Bronchial epithelial cell (primary cell): ENCODE measurements at regions not wholly inside any gene's neighbourhood (a gene's known extent, or its start where the extent isn't known, plus 50 kb on each side); places are given as distances from the start of the nearest gene placed in this dataset.
A peak's percentile ranks its signal among the peaks of the same experiment; 100 is the strongest.

Source experiments
- DNase-seq: peaks from one replicate; pipeline ENCODE4 v3.0.0-alpha.2; 2010; ENCODE audit warnings: low read depth
- FAIRE-seq: peaks from 2 replicates; lab custom pipeline; 2011; peaks lifted over from hg19 to GRCh38; lab: Jason Lieb, UNC
- H3K27me3 ChIP-seq: 2 replicates; pipeline ENCODE4 v1.5.1; 2011; ENCODE audit warnings: low read length; ENCODE audit not compliant: control insufficient read depth, insufficient read depth
- H3K36me3 ChIP-seq: 2 replicates; pipeline ENCODE4 v1.5.1; 2011; ENCODE audit warnings: low read length; ENCODE audit not compliant: control insufficient read depth, insufficient read depth
- H3K4me3 ChIP-seq: 2 replicates; pipeline ENCODE4 v1.5.1; 2011; ENCODE audit warnings: mild to moderate bottlenecking, low read depth, low read length, control low read depth
- TF ChIP-seq, protein P1 (sequence below): IDR thresholded peaks from 2 replicates; pipeline ENCODE4 v1.5.1; 2011; ENCODE audit warnings: mild to moderate bottlenecking, moderate library complexity, low read length, control low read depth, inconsistent platforms; ENCODE audit not compliant: insufficient read depth, severe bottlenecking

DNA sequence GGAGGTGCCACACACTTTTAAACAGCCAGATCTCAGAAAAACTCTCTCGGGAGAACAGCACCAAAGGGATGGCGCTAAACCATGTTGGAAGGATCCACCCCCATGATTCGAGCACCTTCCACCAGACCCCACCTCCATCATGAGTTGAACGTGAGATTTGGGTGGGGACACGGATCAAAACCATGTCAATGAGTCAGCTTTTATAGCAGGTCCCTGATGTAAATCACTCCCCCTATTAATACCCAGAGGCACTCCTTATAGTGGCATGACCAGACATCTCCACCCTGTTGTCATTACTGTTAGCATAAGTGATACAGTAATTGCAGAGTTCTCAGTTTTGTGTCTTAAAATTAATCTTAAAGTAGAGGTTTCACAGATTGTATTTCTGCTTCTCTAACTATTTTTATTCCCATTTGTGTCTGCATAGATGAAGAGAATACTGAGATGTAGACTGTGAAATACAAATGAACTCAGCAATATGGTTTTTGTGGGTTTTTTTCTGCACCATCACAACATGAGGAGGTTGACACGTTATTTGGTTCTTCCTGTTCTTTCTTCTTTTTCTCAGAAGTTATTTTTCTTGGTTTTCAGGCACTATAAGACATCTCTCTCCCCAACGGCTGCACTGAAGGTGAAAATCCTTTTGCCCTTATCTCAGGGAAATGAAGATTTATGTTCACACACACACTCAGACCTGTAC, 218.2 kb downstream of the ARL4C start:
- TF ChIP-seq, protein P1, sequence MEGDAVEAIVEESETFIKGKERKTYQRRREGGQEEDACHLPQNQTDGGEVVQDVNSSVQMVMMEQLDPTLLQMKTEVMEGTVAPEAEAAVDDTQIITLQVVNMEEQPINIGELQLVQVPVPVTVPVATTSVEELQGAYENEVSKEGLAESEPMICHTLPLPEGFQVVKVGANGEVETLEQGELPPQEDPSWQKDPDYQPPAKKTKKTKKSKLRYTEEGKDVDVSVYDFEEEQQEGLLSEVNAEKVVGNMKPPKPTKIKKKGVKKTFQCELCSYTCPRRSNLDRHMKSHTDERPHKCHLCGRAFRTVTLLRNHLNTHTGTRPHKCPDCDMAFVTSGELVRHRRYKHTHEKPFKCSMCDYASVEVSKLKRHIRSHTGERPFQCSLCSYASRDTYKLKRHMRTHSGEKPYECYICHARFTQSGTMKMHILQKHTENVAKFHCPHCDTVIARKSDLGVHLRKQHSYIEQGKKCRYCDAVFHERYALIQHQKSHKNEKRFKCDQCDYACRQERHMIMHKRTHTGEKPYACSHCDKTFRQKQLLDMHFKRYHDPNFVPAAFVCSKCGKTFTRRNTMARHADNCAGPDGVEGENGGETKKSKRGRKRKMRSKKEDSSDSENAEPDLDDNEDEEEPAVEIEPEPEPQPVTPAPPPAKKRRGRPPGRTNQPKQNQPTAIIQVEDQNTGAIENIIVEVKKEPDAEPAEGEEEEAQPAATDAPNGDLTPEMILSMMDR = no peak
- DNase-seq = no peak
- FAIRE-seq = no peak
- no peaks in the 10 kb centered on the region for H3K27me3 ChIP-seq
- H3K36me3 ChIP-seq = no peaks in the 10 kb centered on the region
- no peak overlapping the region for H3K4me3 ChIP-seq

DNA sequence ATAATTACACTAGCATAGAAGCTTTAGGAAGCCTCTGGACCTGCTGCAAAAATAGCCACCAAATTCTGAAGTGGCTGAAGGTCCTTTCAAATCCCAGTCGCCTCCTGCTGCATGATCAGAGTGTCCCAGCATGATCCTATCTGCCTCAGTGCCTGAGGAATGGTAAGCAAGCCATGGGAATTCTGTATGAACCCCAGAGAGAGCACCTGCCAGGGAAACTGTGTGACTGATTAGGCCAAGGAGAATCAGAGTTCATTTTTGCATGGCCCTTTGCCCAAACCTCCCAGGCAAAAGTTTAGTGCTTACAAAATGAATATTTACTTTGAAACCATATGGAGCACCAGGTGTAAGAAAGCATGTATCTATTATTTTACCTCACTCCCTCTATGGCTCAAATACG, 221.4 kb downstream of the ARL4C start:
- H3K36me3 ChIP-seq = no peaks in the 10 kb centered on the region
- DNase-seq = no peak
- no peaks in the 10 kb centered on the region for H3K27me3 ChIP-seq
- FAIRE-seq = no peak
- no peak overlapping the region for H3K4me3 ChIP-seq
- TF ChIP-seq, protein P1 = no peak

DNA sequence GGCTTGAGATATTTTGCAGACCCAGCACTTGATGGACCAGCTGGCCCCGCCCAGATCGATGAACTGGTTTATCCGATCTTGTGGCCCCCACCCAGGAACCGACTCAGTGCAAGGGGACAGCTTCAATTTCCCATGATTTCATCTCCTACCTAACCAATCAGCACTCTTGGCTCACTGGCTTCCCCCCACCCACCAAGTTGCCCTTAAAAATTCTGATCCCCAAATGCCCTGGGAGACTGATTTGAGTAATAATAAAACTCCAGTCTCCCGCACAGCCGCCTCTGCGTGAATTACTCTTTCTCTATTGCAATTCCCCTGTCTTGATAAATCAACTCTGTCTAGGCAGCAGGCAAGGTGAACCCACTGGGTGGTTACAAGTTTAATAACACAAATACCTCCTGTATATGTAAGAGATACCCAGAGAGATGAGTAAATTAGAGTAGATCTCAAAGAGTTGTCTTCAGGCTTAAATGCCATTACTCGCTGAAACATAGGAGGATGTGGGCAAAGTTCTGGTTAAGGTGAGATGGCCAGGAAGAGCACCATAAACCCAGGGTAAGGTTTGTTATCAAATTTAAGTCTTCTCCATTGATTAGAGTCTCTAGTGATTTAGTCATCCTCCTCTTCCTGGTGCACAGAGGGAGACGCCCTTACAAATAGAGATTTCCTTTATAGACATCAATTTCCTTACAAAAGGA, 222.8 kb downstream of the ARL4C start:
- TF ChIP-seq, protein P1 = no peak
- Histone ChIP-seq H3K4me3 (no peak overlapping the region), H3K36me3 (no peaks in the 10 kb centered on the region), H3K27me3 (no peaks in the 10 kb centered on the region)
- DNase-seq = no peak
- FAIRE-seq = no peak

DNA sequence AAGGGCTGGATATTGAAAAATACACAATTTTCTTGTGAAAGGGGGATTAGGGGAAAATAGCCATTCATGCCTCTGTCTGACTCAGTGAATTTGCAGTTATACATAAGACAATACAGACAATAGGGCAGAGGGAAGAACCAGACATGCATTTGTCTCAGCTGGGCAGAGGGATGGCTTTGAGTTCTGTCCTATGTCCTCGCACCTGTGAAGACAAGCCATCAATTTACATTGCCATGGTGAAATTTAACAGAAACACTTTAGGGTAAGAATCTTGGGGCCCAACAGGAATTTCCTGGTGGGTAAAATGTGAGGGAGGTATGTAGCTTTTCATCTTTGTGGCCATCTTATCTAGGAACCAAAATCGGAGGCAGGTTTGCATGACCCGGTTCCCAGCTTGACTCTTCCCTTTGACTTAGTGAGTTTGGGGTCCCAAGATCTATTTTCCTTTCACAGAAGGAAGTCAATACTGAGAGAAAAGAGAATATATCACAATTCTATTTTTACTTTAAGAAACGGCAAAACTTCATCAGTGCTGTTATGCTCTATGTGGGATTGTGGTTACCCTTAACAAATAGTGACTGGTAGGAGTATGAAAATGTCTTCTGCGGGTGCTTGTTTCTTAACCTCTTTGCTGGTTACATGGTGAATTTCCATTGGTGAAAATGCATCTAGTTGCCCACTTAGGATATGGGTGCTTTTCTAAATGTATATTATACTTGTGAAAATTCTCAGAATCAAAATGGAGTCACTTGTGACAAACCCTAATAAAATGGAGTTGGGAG, 221.8 kb downstream of the SPP2 start:
- DNase-seq (no peak), FAIRE-seq (peak; percentile 66)
- Histone ChIP-seq H3K4me3 (no peak overlapping the region), H3K27me3 (no peaks in the 10 kb centered on the region), H3K36me3 (no peaks in the 10 kb centered on the region)
- TF ChIP-seq, protein P1 = no peak

DNA sequence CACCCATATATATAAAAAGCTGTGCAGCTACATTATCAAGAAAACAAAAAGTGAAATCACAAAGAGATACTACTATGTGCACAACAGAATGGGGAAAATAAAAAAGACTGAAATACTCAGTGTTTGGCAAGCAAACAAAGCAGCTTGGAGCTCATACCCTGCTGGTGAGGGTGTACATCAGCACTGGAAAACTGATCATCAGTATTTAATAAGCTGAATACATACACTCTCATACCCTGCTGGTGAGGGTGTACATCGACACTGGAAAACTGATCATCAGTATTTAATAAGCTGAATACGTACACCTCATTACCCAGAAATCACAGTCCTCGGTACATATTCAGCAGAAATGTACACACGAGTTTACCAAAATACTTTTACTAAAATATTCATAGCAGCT, 220.8 kb downstream of the SPP2 start:
- no peak for FAIRE-seq
- no peak for DNase-seq
- Histone ChIP-seq H3K36me3 (no peaks in the 10 kb centered on the region), H3K27me3 (no peaks in the 10 kb centered on the region), H3K4me3 (no peak overlapping the region)
- TF ChIP-seq, protein P1 = no peak
